HEK293 (cell line): ENCODE measurements at regions not wholly inside any gene's neighbourhood (a gene's known extent, or its start where the extent isn't known, plus 50 kb on each side); places are given as distances from the start of the nearest gene placed in this dataset.

ENCODE experiments used
- GFI1B ChIP-seq: fragments of 450-650 bp; formaldehyde crosslinking; IDR thresholded peaks from 2 replicates; pipeline ENCODE4 v1.5.1; 2016; ENCODE audit warnings: missing biosample characterization, missing genetic modification characterization
- KLF1 ChIP-seq: fragments of 450-650 bp; formaldehyde crosslinking; IDR thresholded peaks from 2 replicates; pipeline ENCODE4 v1.5.1; 2016; ENCODE audit warnings: missing biosample characterization, missing genetic modification characterization
- RBAK ChIP-seq: fragments of 450-650 bp; formaldehyde crosslinking; IDR thresholded peaks from 2 replicates; pipeline ENCODE4 v1.5.1; 2016; ENCODE audit warnings: missing biosample characterization, missing genetic modification characterization
- SETDB1 ChIP-seq: IDR thresholded peaks from one replicate; pipeline ENCODE4 v1.6.1; 2017; ENCODE audit warnings: mild to moderate bottlenecking, low read length, moderate library complexity, mixed read lengths; ENCODE audit not compliant: insufficient read length
- ZFP37 ChIP-seq: fragments of 450-650 bp; formaldehyde crosslinking; IDR thresholded peaks from 2 replicates; pipeline ENCODE4 v1.5.1; 2016; ENCODE audit warnings: missing biosample characterization, missing genetic modification characterization
- ZNF174 ChIP-seq: fragments of 450-650 bp; formaldehyde crosslinking; IDR thresholded peaks from 2 replicates; pipeline ENCODE4 v1.5.0; 2017; ENCODE audit warnings: missing biosample characterization, mild to moderate bottlenecking, missing genetic modification characterization
- ZNF473 ChIP-seq: fragments of 450-650 bp; formaldehyde crosslinking; IDR thresholded peaks from 2 replicates; pipeline ENCODE4 v1.5.1; 2017; ENCODE audit warnings: missing biosample characterization, missing genetic modification characterization
- ZNF561 ChIP-seq: fragments of 450-650 bp; IDR thresholded peaks from 2 replicates; pipeline ENCODE4 v1.5.1; 2018; ENCODE audit warnings: missing biosample characterization, missing genetic modification characterization, borderline replicate concordance
- TF ChIP-seq, protein P1 (sequence below): fragments of 450-650 bp; formaldehyde crosslinking; IDR thresholded peaks from 2 replicates; pipeline ENCODE4 v1.5.1; 2016; ENCODE audit warnings: missing biosample characterization, missing genetic modification characterization
- TF ChIP-seq, protein P2 (sequence below): fragments of 450-650 bp; formaldehyde crosslinking; IDR thresholded peaks from 2 replicates; pipeline ENCODE4 v1.5.1; 2016; ENCODE audit warnings: missing biosample characterization, missing genetic modification characterization
- TF ChIP-seq, protein P3 (sequence below): fragments of 450-650 bp; formaldehyde crosslinking; IDR thresholded peaks from 2 replicates; pipeline ENCODE4 v1.5.1; 2016; ENCODE audit warnings: missing biosample characterization, missing genetic modification characterization

DNA sequence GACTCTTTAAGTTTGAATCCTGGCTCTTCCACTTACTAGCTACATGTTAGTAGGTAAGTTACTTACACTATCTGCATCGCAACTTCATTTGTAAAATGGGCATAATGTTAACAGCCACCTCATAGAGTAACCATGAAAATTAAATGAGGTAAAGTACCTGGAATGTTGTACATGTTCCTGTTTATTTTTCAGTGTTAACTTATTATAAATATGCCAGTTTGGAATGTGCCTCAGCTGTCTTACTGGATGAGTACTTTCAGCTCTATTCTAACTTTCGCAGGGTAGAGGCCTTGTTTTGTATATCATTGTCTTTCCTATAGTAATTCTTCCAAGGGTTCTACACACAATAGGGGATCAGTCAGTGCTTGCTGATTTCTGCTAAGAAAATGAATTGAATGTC is 167.4 kb downstream of the DUSP10 start:
- TF ChIP-seq, protein P1, sequence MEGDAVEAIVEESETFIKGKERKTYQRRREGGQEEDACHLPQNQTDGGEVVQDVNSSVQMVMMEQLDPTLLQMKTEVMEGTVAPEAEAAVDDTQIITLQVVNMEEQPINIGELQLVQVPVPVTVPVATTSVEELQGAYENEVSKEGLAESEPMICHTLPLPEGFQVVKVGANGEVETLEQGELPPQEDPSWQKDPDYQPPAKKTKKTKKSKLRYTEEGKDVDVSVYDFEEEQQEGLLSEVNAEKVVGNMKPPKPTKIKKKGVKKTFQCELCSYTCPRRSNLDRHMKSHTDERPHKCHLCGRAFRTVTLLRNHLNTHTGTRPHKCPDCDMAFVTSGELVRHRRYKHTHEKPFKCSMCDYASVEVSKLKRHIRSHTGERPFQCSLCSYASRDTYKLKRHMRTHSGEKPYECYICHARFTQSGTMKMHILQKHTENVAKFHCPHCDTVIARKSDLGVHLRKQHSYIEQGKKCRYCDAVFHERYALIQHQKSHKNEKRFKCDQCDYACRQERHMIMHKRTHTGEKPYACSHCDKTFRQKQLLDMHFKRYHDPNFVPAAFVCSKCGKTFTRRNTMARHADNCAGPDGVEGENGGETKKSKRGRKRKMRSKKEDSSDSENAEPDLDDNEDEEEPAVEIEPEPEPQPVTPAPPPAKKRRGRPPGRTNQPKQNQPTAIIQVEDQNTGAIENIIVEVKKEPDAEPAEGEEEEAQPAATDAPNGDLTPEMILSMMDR = no peak
- TF ChIP-seq RBAK (tag by site-specific recombination) = no peak
- TF ChIP-seq SETDB1 = no peak
- TF ChIP-seq, protein P2, sequence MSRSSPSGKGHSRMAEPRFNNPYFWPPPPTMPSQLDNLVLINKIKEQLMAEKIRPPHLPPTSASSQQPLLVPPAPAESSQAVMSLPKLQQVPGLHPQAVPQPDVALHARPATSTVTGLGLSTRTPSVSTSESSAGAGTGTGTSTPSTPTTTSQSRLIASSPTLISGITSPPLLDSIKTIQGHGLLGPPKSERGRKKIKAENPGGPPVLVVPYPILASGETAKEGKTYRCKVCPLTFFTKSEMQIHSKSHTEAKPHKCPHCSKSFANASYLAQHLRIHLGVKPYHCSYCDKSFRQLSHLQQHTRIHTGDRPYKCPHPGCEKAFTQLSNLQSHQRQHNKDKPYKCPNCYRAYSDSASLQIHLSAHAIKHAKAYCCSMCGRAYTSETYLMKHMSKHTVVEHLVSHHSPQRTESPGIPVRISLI (tag by site-specific recombination) = no peak
- TF ChIP-seq, protein P3, sequence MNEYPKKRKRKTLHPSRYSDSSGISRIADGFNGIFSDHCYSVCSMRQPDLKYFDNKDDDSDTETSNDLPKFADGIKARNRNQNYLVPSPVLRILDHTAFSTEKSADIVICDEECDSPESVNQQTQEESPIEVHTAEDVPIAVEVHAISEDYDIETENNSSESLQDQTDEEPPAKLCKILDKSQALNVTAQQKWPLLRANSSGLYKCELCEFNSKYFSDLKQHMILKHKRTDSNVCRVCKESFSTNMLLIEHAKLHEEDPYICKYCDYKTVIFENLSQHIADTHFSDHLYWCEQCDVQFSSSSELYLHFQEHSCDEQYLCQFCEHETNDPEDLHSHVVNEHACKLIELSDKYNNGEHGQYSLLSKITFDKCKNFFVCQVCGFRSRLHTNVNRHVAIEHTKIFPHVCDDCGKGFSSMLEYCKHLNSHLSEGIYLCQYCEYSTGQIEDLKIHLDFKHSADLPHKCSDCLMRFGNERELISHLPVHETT = no peak
- TF ChIP-seq ZNF561 (tag by site-specific recombination) = no peak
- no peak for TF ChIP-seq ZNF174 (tag by site-specific recombination)
- TF ChIP-seq ZNF473 (tag by site-specific recombination) = no peak
- TF ChIP-seq GFI1B (tag by site-specific recombination) = no peak
- TF ChIP-seq KLF1 (tag by site-specific recombination) = no peak
- no peak for TF ChIP-seq ZFP37 (tag by site-specific recombination)
